IMR-90 (cell line): ENCODE measurements at regions not wholly inside any gene's neighbourhood (a gene's known extent, or its start where the extent isn't known, plus 50 kb on each side); places are given as distances from the start of the nearest gene placed in this dataset.

ENCODE experiments used
- ATAC-seq: fragments of 200-7000 bp; cut with Tn5 transposase; 2 replicates; pipeline ENCODE4 v1.9.1; 2020; ENCODE audit warnings: low read depth, mild to moderate bottlenecking, moderate library complexity
- BruUV-seq: library from RNA; stranded (reverse); fragments of 400-500 nt; replicated peaks from 2 replicates; lab custom pipeline; 2021; lab: Mats Ljungman, UMichigan
- CTCF ChIA-PET: fragments of 300-600 bp; formaldehyde crosslinking; extraction: SDS; loops from one replicate; lab custom pipeline; 2021; ENCODE audit warnings: antibody characterized with exemption; lab: Yijun Ruan, JAX
- POLR2A ChIA-PET: fragments of 300-600 bp; sonication (Branson Sonifier 250); formaldehyde crosslinking; loops from one replicate; lab custom pipeline; 2022; ENCODE audit warnings: antibody characterized with exemption; ENCODE audit not compliant: unreplicated experiment; lab: Charles Lee
- DNase-seq: peaks from one replicate; pipeline ENCODE4 v3.0.0; 2013
- H2AFZ ChIP-seq: replicated peaks from 2 replicates; pipeline ENCODE3; 2013; ENCODE audit warnings: low read length, mild to moderate bottlenecking; ENCODE audit not compliant: poor library complexity
- H2AK5ac ChIP-seq: 2 replicates; pipeline ENCODE4 v1.6.1; 2013; ENCODE audit warnings: low read depth, low read length, inconsistent platforms
- H2AK9ac ChIP-seq: replicated peaks from 2 replicates; pipeline ENCODE3; 2013; ENCODE audit warnings: mild to moderate bottlenecking, low read depth, low read length, moderate library complexity; ENCODE audit not compliant: poor library complexity
- H2BK120ac ChIP-seq: 2 replicates; pipeline ENCODE4 v1.6.1; 2013; ENCODE audit warnings: low read depth, low read length, inconsistent platforms
- H2BK15ac ChIP-seq: 3 replicates; pipeline ENCODE4 v1.6.1; 2013; ENCODE audit warnings: low read depth, low read length, inconsistent platforms
- H2BK20ac ChIP-seq: 2 replicates; pipeline ENCODE4 v1.6.1; 2013; ENCODE audit warnings: low read depth, mild to moderate bottlenecking, inconsistent platforms, low read length, moderate library complexity
- H2BK5ac ChIP-seq: 2 replicates; pipeline ENCODE4 v1.6.1; 2013; ENCODE audit warnings: mild to moderate bottlenecking, low read depth, low read length, inconsistent platforms; ENCODE audit not compliant: poor library complexity, severe bottlenecking
- H3K14ac ChIP-seq: replicated peaks from 2 replicates; pipeline ENCODE4 v1.6.1; 2013; ENCODE audit warnings: low read depth, low read length, inconsistent platforms
- H3K18ac ChIP-seq: 2 replicates; pipeline ENCODE4 v1.6.1; 2013; ENCODE audit warnings: low read depth, low read length, control low read depth
- H3K23ac ChIP-seq: 2 replicates; pipeline ENCODE4 v1.6.1; 2013; ENCODE audit warnings: low read depth, low read length, inconsistent platforms
- H3K27ac ChIP-seq: 2 replicates; pipeline ENCODE4 v1.5.1; 2013; ENCODE audit warnings: mild to moderate bottlenecking, control low read depth, low read length; ENCODE audit not compliant: insufficient read depth
- H3K27me3 ChIP-seq: 2 replicates; pipeline ENCODE4 v1.6.1; 2013; ENCODE audit warnings: low read length; ENCODE audit not compliant: control insufficient read depth, insufficient read depth
- H3K36me3 ChIP-seq: 2 replicates; pipeline ENCODE4 v1.6.1; 2013; ENCODE audit warnings: low read length, mixed read lengths; ENCODE audit not compliant: control insufficient read depth, insufficient read depth
- H3K4ac ChIP-seq: 2 replicates; pipeline ENCODE4 v1.6.1; 2013; ENCODE audit warnings: low read depth, low read length, inconsistent platforms
- H3K4me1 ChIP-seq: 2 replicates; pipeline ENCODE4 v1.6.1; 2013; ENCODE audit warnings: low read length, mixed read lengths; ENCODE audit not compliant: control insufficient read depth, insufficient read depth
- H3K4me2 ChIP-seq: 2 replicates; pipeline ENCODE4 v1.6.1; 2013; ENCODE audit warnings: low read depth, mild to moderate bottlenecking, control low read depth, low read length, moderate library complexity
- H3K4me3 ChIP-seq: 2 replicates; pipeline ENCODE4 v1.5.1; 2013; ENCODE audit warnings: low read depth, mild to moderate bottlenecking, control low read depth, low read length, moderate library complexity; ENCODE audit not compliant: insufficient read depth
- H3K56ac ChIP-seq: 2 replicates; pipeline ENCODE4 v1.6.1; 2013; ENCODE audit warnings: low read length, inconsistent platforms; ENCODE audit not compliant: insufficient read depth; ENCODE audit errors: extremely low read depth
- H3K79me1 ChIP-seq, 2 experiments: 2 replicates each; pipeline ENCODE4 v1.6.1; 2013; ENCODE audit warnings: low read length in 2 of 2, inconsistent platforms in 1 of 2, low read depth in 1 of 2
- H3K9ac ChIP-seq: 2 replicates; pipeline ENCODE4 v1.6.1; 2013; ENCODE audit warnings: low read depth, low read length, control low read depth
- H3K9me1 ChIP-seq: 2 replicates; pipeline ENCODE4 v1.6.1; 2013; ENCODE audit warnings: low read length, inconsistent platforms; ENCODE audit not compliant: insufficient read depth
- H3K9me3 ChIP-seq: 2 replicates; pipeline ENCODE4 v1.6.1; 2013; ENCODE audit warnings: low read length; ENCODE audit not compliant: control insufficient read depth, insufficient read depth
- H4K20me1 ChIP-seq: 2 replicates; pipeline ENCODE4 v1.6.1; 2013; ENCODE audit warnings: low read length, inconsistent platforms; ENCODE audit not compliant: insufficient read depth
- H4K5ac ChIP-seq: 2 replicates; pipeline ENCODE4 v1.6.1; 2013; ENCODE audit warnings: mild to moderate bottlenecking, low read depth, low read length, control low read depth
- H4K8ac ChIP-seq, 2 experiments: 2 replicates each; pipeline ENCODE4 v1.6.1; 2013; ENCODE audit warnings: low read depth in 2 of 2, low read length in 2 of 2, control low read depth in 1 of 2, inconsistent platforms in 1 of 2
- H4K91ac ChIP-seq: 2 replicates; pipeline ENCODE4 v1.6.1; 2013; ENCODE audit warnings: low read depth, low read length, inconsistent platforms; ENCODE audit not compliant: insufficient read depth
- BHLHE40 ChIP-seq: fragments of 150-350 bp; IDR thresholded peaks from 2 replicates; pipeline ENCODE4 v1.6.1; 2016; ENCODE audit warnings: mild to moderate bottlenecking, low read depth, low read length
- CEBPB ChIP-seq: IDR thresholded peaks from 2 replicates; pipeline ENCODE4 v1.6.1; 2012; ENCODE audit warnings: low read depth, low read length, improper control_type of control experiment
- CHD1 ChIP-seq: IDR thresholded peaks from 2 replicates; pipeline ENCODE4 v1.6.1; 2012; ENCODE audit warnings: low read depth, low read length, improper control_type of control experiment
- FOS ChIP-seq: fragments of 150-350 bp; IDR thresholded peaks from 2 replicates; pipeline ENCODE4 v1.6.1; 2016; ENCODE audit warnings: low read depth, low read length
- MAFK ChIP-seq: IDR thresholded peaks from 2 replicates; pipeline ENCODE4 v1.6.1; 2012; ENCODE audit warnings: low read depth, low read length, improper control_type of control experiment
- MAZ ChIP-seq: IDR thresholded peaks from 2 replicates; pipeline ENCODE4 v1.6.1; 2012; ENCODE audit warnings: low read depth, mild to moderate bottlenecking, low read length, improper control_type of control experiment, moderate library complexity, borderline replicate concordance
- MXI1 ChIP-seq: IDR thresholded peaks from 2 replicates; pipeline ENCODE4 v1.6.1; 2012; ENCODE audit warnings: low read depth, mild to moderate bottlenecking, low read length, moderate library complexity, borderline replicate concordance
- POLR2A ChIP-seq: IDR thresholded peaks from 2 replicates; pipeline ENCODE4 v1.6.1; 2012; ENCODE audit warnings: mild to moderate bottlenecking, low read depth, low read length
- RAD21 ChIP-seq: IDR thresholded peaks from 2 replicates; pipeline ENCODE4 v1.6.1; 2012; ENCODE audit warnings: low read length, improper control_type of control experiment
- RCOR1 ChIP-seq: IDR thresholded peaks from 2 replicates; pipeline ENCODE4 v1.6.1; 2012; ENCODE audit warnings: mild to moderate bottlenecking, low read length, improper control_type of control experiment; ENCODE audit not compliant: insufficient replicate concordance
- RFX5 ChIP-seq: IDR thresholded peaks from 2 replicates; pipeline ENCODE4 v1.8.0; 2012; ENCODE audit warnings: low read depth, mild to moderate bottlenecking, low read length, moderate library complexity
- SMC3 ChIP-seq: fragments of 150-350 bp; IDR thresholded peaks from 2 replicates; pipeline ENCODE4 v1.6.1; 2016; ENCODE audit warnings: low read depth, mild to moderate bottlenecking, antibody characterized with exemption, low read length, moderate library complexity
- WGBS, 2 experiments: methylation state at CpG; one replicate each; pipeline versions ENCODE4 v1.1.5 to v1.1.7; 2013; ENCODE audit warnings: missing lambda C conversion rate in 2 of 2; ENCODE audit not compliant: insufficient read length in 1 of 2; ENCODE audit errors: extremely low coverage in 2 of 2; 5-methylcytosine and 5-hydroxymethylcytosine counted together
- dilution Hi-C: fragments of 300-500 bp; cut with HindIII; formaldehyde crosslinking; loops from one replicate; pipeline ENCODE4 v1.14.3; 2018; ENCODE audit warnings: low sequenced_read_pairs; ENCODE audit not compliant: unreplicated experiment
- in situ Hi-C: fragments of 300-500 bp; cut with MboI; formaldehyde crosslinking; loops from 3 replicates; pipeline ENCODE4 v1.14.3; 2019; ENCODE audit warnings: low sequenced_read_pairs, inconsistent platforms, mixed read lengths
- intact Hi-C: fragments of 100-400 bp; cut with micrococcal nuclease; formaldehyde crosslinking; loops from 2 replicates; pipeline ENCODE4 v1.10.0; 2022
- TF ChIP-seq, protein P1 (sequence below): conservative IDR thresholded peaks from 2 replicates; pipeline ENCODE4 v1.5.1; 2012; ENCODE audit warnings: mild to moderate bottlenecking, low read depth, low read length, improper control_type of control experiment

DNA sequence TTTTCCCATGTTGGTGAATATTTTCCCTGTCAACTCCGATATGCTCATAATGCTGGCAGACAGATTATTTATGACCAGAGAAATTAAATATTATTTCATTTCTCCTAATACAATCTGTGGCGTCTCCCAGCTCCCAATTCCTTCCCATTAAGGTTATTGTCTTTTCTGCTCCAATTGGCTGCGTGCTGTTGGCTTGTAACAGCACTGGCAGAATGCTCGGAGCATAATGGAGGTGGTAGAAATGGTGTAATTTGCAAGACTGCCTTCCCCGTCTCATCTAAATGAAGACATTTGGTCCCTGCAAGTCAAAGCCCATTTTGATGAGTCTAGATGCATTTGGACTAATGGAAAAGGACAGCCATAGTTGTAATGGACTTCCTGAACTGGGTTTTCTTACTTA is 601.7 kb downstream of the BRINP1 start:
- dilution Hi-C loops: no loop called here
- ChIA-PET CTCF (no interaction called here), POLR2A (no interaction called here)
- Histone ChIP-seq H2AK9ac (no peak overlapping the region), H3K18ac (no peak overlapping the region), H3K9me1 (no peaks in the 10 kb centered on the region), H3K9me3 (peaks cover 3% of the 10 kb centered on the region; the same call in 1 of the 2 replicates), H2BK120ac (no peak overlapping the region), H4K91ac (no peak overlapping the region), H4K5ac (no peak overlapping the region), H3K4me1 (no peaks in the 10 kb centered on the region), H3K27me3 (no peaks in the 10 kb centered on the region), H3K4ac (no peak overlapping the region), H2BK5ac (no peak overlapping the region), H3K56ac (no peak overlapping the region), H4K8ac (no peak overlapping the region), H2BK15ac (no peak overlapping the region), H2BK20ac (no peak overlapping the region), H3K4me3 (no peak overlapping the region), H4K20me1 (no peaks in the 10 kb centered on the region), H3K23ac (no peak overlapping the region), H2AFZ (no peak overlapping the region), H3K9ac (no peak overlapping the region), H3K79me1 (no peaks in the 10 kb centered on the region), H2AK5ac (no peak overlapping the region), H3K4me2 (no peak overlapping the region), H3K27ac (no peak overlapping the region), H3K14ac (no peak overlapping the region), H3K36me3 (no peaks in the 10 kb centered on the region)
- no TSS peak for BruUV-seq
- ATAC-seq (no peak), DNase-seq (no peak)
- intact Hi-C loops: no loop called here
- no CpG with 5 or more reads among the region's 5 CpGs for WGBS, 2 experiments
- in situ Hi-C loops: no loop called here
- TF ChIP-seq SMC3 (no peak), CEBPB (no peak), RAD21 (no peak), RFX5 (no peak), MAZ (no peak), CHD1 (no peak), BHLHE40 (no peak), MXI1 (no peak), MAFK (no peak), RCOR1 (no peak), FOS (no peak), POLR2A (no peak)
- TF ChIP-seq, protein P1, sequence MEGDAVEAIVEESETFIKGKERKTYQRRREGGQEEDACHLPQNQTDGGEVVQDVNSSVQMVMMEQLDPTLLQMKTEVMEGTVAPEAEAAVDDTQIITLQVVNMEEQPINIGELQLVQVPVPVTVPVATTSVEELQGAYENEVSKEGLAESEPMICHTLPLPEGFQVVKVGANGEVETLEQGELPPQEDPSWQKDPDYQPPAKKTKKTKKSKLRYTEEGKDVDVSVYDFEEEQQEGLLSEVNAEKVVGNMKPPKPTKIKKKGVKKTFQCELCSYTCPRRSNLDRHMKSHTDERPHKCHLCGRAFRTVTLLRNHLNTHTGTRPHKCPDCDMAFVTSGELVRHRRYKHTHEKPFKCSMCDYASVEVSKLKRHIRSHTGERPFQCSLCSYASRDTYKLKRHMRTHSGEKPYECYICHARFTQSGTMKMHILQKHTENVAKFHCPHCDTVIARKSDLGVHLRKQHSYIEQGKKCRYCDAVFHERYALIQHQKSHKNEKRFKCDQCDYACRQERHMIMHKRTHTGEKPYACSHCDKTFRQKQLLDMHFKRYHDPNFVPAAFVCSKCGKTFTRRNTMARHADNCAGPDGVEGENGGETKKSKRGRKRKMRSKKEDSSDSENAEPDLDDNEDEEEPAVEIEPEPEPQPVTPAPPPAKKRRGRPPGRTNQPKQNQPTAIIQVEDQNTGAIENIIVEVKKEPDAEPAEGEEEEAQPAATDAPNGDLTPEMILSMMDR: no peak
